ENCODE measurements at regions not wholly inside any gene's neighbourhood (a gene's known extent, or its start where the extent isn't known, plus 50 kb on each side); places are given as distances from the start of the nearest gene placed in this dataset.
A peak's percentile ranks its signal among the peaks of the same experiment; 100 is the strongest.

- peaks cover 21% of the 10 kb centered on the region for H3K4me1 Mint-ChIP-seq (ENCODE audit: low read depth, unreplicated experiment)
- H3K27ac Mint-ChIP-seq (ENCODE audit: unreplicated experiment) = peak overlapping the region; percentile 78
- no peak for TF ChIP-seq CTCF (IDR thresholded peaks at IDR 0.05; ENCODE audit: unreplicated experiment)
- no peak overlapping the region for H3K4me3 Mint-ChIP-seq (ENCODE audit: low read depth, unreplicated experiment)
- CTCF ChIA-PET = no interaction called here
- H3K9me3 Mint-ChIP-seq (ENCODE audit: low read depth, unreplicated experiment) = peaks cover 12% of the 10 kb centered on the region
- no TSS peak for BruUV-seq (replicated peaks)
- no peaks in the 10 kb centered on the region for H3K27me3 Mint-ChIP-seq (ENCODE audit: unreplicated experiment)
- no peak for DNase-seq
- intact Hi-C loops (cut with micrococcal nuclease; ENCODE audit: unreplicated experiment) = loop anchor here (10.0 kb wide), 1 partner anchor 108 kb away; no protein-coding TSS in a partner anchor
- no peaks in the 10 kb centered on the region for H3K36me3 Mint-ChIP-seq (ENCODE audit: insufficient read depth, unreplicated experiment)
Measured at GRCh38 chr5:27963050-27963783, 924.8 kb upstream of the CDH9 start.

- BruUV-seq (replicated peaks) = no TSS peak
- peaks cover 14% of the 10 kb centered on the region for H3K9me3 Mint-ChIP-seq (ENCODE audit: low read depth, unreplicated experiment)
- CTCF ChIA-PET = no interaction called here
Measured at GRCh38 chr5:27962198-27962597, 923.8 kb upstream of the CDH9 start.

GRCh38 chr5:27947088-27947487 lies 908.7 kb upstream of the CDH9 start:
- H3K4me1 Mint-ChIP-seq (ENCODE audit: low read depth, unreplicated experiment) = no peaks in the 10 kb centered on the region
- CTCF ChIA-PET = no interaction called here
- H3K27ac Mint-ChIP-seq (ENCODE audit: unreplicated experiment) = no peak overlapping the region
- no peak overlapping the region for H3K4me3 Mint-ChIP-seq (ENCODE audit: low read depth, unreplicated experiment)
- no peak for TF ChIP-seq CTCF (IDR thresholded peaks at IDR 0.05; ENCODE audit: unreplicated experiment)
- H3K36me3 Mint-ChIP-seq (ENCODE audit: insufficient read depth, unreplicated experiment) = no peaks in the 10 kb centered on the region
- H3K9me3 Mint-ChIP-seq (ENCODE audit: low read depth, unreplicated experiment) = no peaks in the 10 kb centered on the region
- BruUV-seq (replicated peaks) = no TSS peak
- no peak for DNase-seq
- H3K27me3 Mint-ChIP-seq (ENCODE audit: unreplicated experiment) = no peaks in the 10 kb centered on the region
- intact Hi-C loops (cut with micrococcal nuclease; ENCODE audit: unreplicated experiment) = no loop called here

More at GRCh38 chr5:27962198-27962597, 923.8 kb upstream of the CDH9 start:
- Mint-ChIP-seq H3K27me3 (ENCODE audit: unreplicated experiment) (no peaks in the 10 kb centered on the region), H3K27ac (ENCODE audit: unreplicated experiment) (peak overlapping the region; percentile 78), H3K4me3 (ENCODE audit: low read depth, unreplicated experiment) (no peak overlapping the region), H3K36me3 (ENCODE audit: insufficient read depth, unreplicated experiment) (no peaks in the 10 kb centered on the region), H3K4me1 (ENCODE audit: low read depth, unreplicated experiment) (peaks cover 21% of the 10 kb centered on the region)
- TF ChIP-seq CTCF (IDR thresholded peaks at IDR 0.05; ENCODE audit: unreplicated experiment) = no peak
- intact Hi-C loops (cut with micrococcal nuclease; ENCODE audit: unreplicated experiment) = loop anchor here (10.0 kb wide), 1 partner anchor 107 kb away; no protein-coding TSS in a partner anchor
- no peak for DNase-seq

GRCh38 chr5:27944471-27944870 lies 906.1 kb upstream of the CDH9 start:
- no peaks in the 10 kb centered on the region for H3K27me3 Mint-ChIP-seq (ENCODE audit: unreplicated experiment)
- no peaks in the 10 kb centered on the region for H3K9me3 Mint-ChIP-seq (ENCODE audit: low read depth, unreplicated experiment)
- H3K4me3 Mint-ChIP-seq (ENCODE audit: low read depth, unreplicated experiment) = no peak overlapping the region
- intact Hi-C loops (cut with micrococcal nuclease; ENCODE audit: unreplicated experiment) = no loop called here
- CTCF ChIA-PET = no interaction called here
- H3K27ac Mint-ChIP-seq (ENCODE audit: unreplicated experiment) = no peak overlapping the region
- no peak for TF ChIP-seq CTCF (IDR thresholded peaks at IDR 0.05; ENCODE audit: unreplicated experiment)
- no peaks in the 10 kb centered on the region for H3K4me1 Mint-ChIP-seq (ENCODE audit: low read depth, unreplicated experiment)
- no TSS peak for BruUV-seq (replicated peaks)
- no peak for DNase-seq
- H3K36me3 Mint-ChIP-seq (ENCODE audit: insufficient read depth, unreplicated experiment) = no peaks in the 10 kb centered on the region
